ENCODE measurements at regions not wholly inside any gene's neighbourhood (a gene's known extent, or its start where the extent isn't known, plus 50 kb on each side); places are given as distances from the start of the nearest gene placed in this dataset.

- TF ChIP-seq MXI1 (IDR thresholded peaks at IDR 0.05; ENCODE audit: low read depth, low read length) (no peak), TEAD4 (IDR thresholded peaks at IDR 0.05; ENCODE audit: borderline replicate concordance, insufficient read depth) (peak; percentile 86), FOSL2 (IDR thresholded peaks at IDR 0.05; ENCODE audit: borderline replicate concordance, low read depth) (peak; percentile 69; the same call in 1 of the 2 replicates), GATA2 (CRISPR knock-in tag; IDR thresholded peaks at IDR 0.05) (no peak), RFX5 (IDR thresholded peaks at IDR 0.05; ENCODE audit: low read length) (no peak), NRF1 (IDR thresholded peaks at IDR 0.05; ENCODE audit: low read depth, low read length) (no peak), SIN3A (IDR thresholded peaks at IDR 0.05; ENCODE audit: borderline replicate concordance, low read depth, low read length) (no peak), RXRA (IDR thresholded peaks at IDR 0.05; ENCODE audit: borderline replicate concordance, low read depth) (no peak), ZBTB33 (IDR thresholded peaks at IDR 0.05; ENCODE audit: borderline replicate concordance, low read depth) (no peak), TAF1 (IDR thresholded peaks at IDR 0.05; ENCODE audit: borderline replicate concordance, low read depth, low read length) (peak; percentile 35; the same call in 1 of the 2 replicates), CHD2 (IDR thresholded peaks at IDR 0.05; ENCODE audit: low read length, partially characterized antibody) (no peak), TCF12 (IDR thresholded peaks at IDR 0.05) (peak; percentile 91), USF2 (IDR thresholded peaks at IDR 0.05; ENCODE audit: borderline replicate concordance, low read depth, low read length) (no peak), NFIC (IDR thresholded peaks at IDR 0.05; ENCODE audit: borderline replicate concordance) (peak; percentile 73; the same call in 1 of the 2 replicates), YY1 (IDR thresholded peaks at IDR 0.05; ENCODE audit: low read depth) (no peak), RAD21 (IDR thresholded peaks at IDR 0.05; ENCODE audit: low read length) (no peak), JUND (IDR thresholded peaks at IDR 0.05) (peak; percentile 82), ELF1 (IDR thresholded peaks at IDR 0.05) (no peak), GABPA (IDR thresholded peaks at IDR 0.05; ENCODE audit: low read depth) (no peak), SMC3 (IDR thresholded peaks at IDR 0.05; ENCODE audit: low read depth, low read length) (no peak)
- TF ChIP-seq, protein P1, sequence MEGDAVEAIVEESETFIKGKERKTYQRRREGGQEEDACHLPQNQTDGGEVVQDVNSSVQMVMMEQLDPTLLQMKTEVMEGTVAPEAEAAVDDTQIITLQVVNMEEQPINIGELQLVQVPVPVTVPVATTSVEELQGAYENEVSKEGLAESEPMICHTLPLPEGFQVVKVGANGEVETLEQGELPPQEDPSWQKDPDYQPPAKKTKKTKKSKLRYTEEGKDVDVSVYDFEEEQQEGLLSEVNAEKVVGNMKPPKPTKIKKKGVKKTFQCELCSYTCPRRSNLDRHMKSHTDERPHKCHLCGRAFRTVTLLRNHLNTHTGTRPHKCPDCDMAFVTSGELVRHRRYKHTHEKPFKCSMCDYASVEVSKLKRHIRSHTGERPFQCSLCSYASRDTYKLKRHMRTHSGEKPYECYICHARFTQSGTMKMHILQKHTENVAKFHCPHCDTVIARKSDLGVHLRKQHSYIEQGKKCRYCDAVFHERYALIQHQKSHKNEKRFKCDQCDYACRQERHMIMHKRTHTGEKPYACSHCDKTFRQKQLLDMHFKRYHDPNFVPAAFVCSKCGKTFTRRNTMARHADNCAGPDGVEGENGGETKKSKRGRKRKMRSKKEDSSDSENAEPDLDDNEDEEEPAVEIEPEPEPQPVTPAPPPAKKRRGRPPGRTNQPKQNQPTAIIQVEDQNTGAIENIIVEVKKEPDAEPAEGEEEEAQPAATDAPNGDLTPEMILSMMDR (IDR thresholded peaks at IDR 0.05), result no peak
- TF ChIP-seq, protein P2, sequence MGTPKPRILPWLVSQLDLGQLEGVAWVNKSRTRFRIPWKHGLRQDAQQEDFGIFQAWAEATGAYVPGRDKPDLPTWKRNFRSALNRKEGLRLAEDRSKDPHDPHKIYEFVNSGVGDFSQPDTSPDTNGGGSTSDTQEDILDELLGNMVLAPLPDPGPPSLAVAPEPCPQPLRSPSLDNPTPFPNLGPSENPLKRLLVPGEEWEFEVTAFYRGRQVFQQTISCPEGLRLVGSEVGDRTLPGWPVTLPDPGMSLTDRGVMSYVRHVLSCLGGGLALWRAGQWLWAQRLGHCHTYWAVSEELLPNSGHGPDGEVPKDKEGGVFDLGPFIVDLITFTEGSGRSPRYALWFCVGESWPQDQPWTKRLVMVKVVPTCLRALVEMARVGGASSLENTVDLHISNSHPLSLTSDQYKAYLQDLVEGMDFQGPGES (IDR thresholded peaks at IDR 0.05; ENCODE audit: low read depth, low read length), result no peak
- TF ChIP-seq, protein P3, sequence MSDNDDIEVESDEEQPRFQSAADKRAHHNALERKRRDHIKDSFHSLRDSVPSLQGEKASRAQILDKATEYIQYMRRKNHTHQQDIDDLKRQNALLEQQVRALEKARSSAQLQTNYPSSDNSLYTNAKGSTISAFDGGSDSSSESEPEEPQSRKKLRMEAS (IDR thresholded peaks at IDR 0.05; ENCODE audit: low read depth), result no peak; the same call in 1 of the 2 replicates
- TF ChIP-seq, protein P4, sequence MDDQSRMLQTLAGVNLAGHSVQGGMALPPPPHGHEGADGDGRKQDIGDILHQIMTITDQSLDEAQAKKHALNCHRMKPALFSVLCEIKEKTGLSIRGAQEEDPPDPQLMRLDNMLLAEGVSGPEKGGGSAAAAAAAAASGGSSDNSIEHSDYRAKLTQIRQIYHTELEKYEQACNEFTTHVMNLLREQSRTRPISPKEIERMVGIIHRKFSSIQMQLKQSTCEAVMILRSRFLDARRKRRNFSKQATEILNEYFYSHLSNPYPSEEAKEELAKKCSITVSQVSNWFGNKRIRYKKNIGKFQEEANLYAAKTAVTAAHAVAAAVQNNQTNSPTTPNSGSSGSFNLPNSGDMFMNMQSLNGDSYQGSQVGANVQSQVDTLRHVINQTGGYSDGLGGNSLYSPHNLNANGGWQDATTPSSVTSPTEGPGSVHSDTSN (IDR thresholded peaks at IDR 0.05), result peak; percentile 90
Observed at GRCh38 chr12:65670775-65671174, 153.5 kb upstream of the HMGA2 start (continued).

All from SK-N-SH (cell line).